ENCODE measurements at regions not wholly inside any gene's neighbourhood (a gene's known extent, or its start where the extent isn't known, plus 50 kb on each side); places are given as distances from the start of the nearest gene placed in this dataset.

DNA sequence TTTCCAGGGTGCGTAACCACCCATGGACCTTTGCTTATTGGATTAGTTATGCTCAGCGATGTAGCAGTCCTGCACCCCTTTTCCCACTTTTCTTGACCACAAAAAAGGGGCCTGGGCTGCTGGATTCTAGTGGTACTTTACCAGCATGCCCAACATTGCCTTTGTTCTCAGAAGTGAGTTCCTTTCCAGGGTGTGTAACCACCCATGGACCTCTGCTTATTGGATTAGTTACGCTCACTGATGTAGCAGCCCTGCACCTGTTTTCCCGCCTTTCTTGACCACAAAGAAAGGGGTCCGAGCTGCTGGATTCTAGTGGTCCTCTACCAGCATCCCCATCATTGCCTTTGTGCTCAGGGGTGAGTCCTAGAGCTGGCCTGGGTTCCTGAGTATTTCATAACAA lies 138.2 kb downstream of the COX18 start:
- no peak for TF ChIP-seq ZNF274 (IDR thresholded peaks at IDR 0.05; ENCODE audit: low read depth, low read length)
- TF ChIP-seq YY1 (IDR thresholded peaks at IDR 0.05; ENCODE audit: insufficient read depth, insufficient read length) = no peak
- no peak for TF ChIP-seq SUZ12 (IDR thresholded peaks at IDR 0.05; ENCODE audit: extremely low read depth, insufficient read depth, insufficient read length)
